H9 (cell line): ENCODE measurements at regions not wholly inside any gene's neighbourhood (a gene's known extent, or its start where the extent isn't known, plus 50 kb on each side); places are given as distances from the start of the nearest gene placed in this dataset.

ENCODE experiments used
- DNase-seq: peaks from one replicate; pipeline ENCODE4 v3.0.0-alpha.2; 2017
- H2AFZ ChIP-seq: one replicate; pipeline ENCODE4 v1.6.1; 2013; ENCODE audit warnings: mild to moderate bottlenecking, low read length, control low read depth, moderate library complexity
- H2AK5ac ChIP-seq: 2 replicates; pipeline ENCODE4 v1.6.1; 2013; ENCODE audit warnings: low read length, control low read depth, mixed read lengths; ENCODE audit not compliant: insufficient read length
- H2BK120ac ChIP-seq: one replicate; pipeline ENCODE4 v1.6.1; 2013; ENCODE audit warnings: low read depth, mild to moderate bottlenecking, low read length, control low read depth, inconsistent platforms; ENCODE audit not compliant: poor library complexity, severe bottlenecking
- H2BK12ac ChIP-seq: 2 replicates; pipeline ENCODE4 v1.6.1; 2013; ENCODE audit warnings: low read length, control low read depth, mixed read lengths, low read depth; ENCODE audit not compliant: insufficient read length
- H2BK15ac ChIP-seq: 2 replicates; pipeline ENCODE4 v1.6.1; 2013; ENCODE audit warnings: low read depth, low read length, control low read depth
- H2BK20ac ChIP-seq: one replicate; pipeline ENCODE4 v1.6.1; 2013; ENCODE audit warnings: low read depth, mild to moderate bottlenecking, low read length, control low read depth, inconsistent platforms; ENCODE audit not compliant: poor library complexity, severe bottlenecking
- H2BK5ac ChIP-seq: 2 replicates; pipeline ENCODE4 v1.6.1; 2013; ENCODE audit warnings: low read length, control low read depth, mixed read lengths; ENCODE audit not compliant: insufficient read length
- H3K14ac ChIP-seq: 2 replicates; pipeline ENCODE4 v1.6.1; 2013; ENCODE audit warnings: low read length, control low read depth; ENCODE audit not compliant: insufficient read depth
- H3K18ac ChIP-seq: 2 replicates; pipeline ENCODE4 v1.6.1; 2013; ENCODE audit warnings: low read depth, mild to moderate bottlenecking, mixed read lengths, low read length, control low read depth; ENCODE audit not compliant: insufficient read length
- H3K23ac ChIP-seq: 2 replicates; pipeline ENCODE4 v1.6.1; 2013; ENCODE audit warnings: low read length, control low read depth, mixed read lengths, low read depth; ENCODE audit not compliant: insufficient read length
- H3K23me2 ChIP-seq: 2 replicates; pipeline ENCODE4 v1.6.1; 2013; ENCODE audit warnings: low read depth, mild to moderate bottlenecking, mixed read lengths, low read length, control low read depth; ENCODE audit not compliant: insufficient read length, poor library complexity, severe bottlenecking
- H3K27ac ChIP-seq: 2 replicates; pipeline ENCODE4 v1.5.1; 2013; ENCODE audit warnings: low read length, control low read depth, mixed read lengths, low read depth; ENCODE audit not compliant: insufficient read length
- H3K27me3 ChIP-seq: 2 replicates; pipeline ENCODE4 v1.6.1; 2013; ENCODE audit warnings: low read length, control low read depth, inconsistent platforms; ENCODE audit not compliant: insufficient read depth
- H3K4ac ChIP-seq: 2 replicates; pipeline ENCODE4 v1.6.1; 2013; ENCODE audit warnings: low read depth, mild to moderate bottlenecking, control low read depth, inconsistent platforms, low read length, moderate library complexity
- H3K4me1 ChIP-seq: 2 replicates; pipeline ENCODE4 v1.6.1; 2013; ENCODE audit warnings: low read length, control low read depth, inconsistent platforms; ENCODE audit not compliant: insufficient read depth
- H3K4me2 ChIP-seq: 2 replicates; pipeline ENCODE4 v1.6.1; 2013; ENCODE audit warnings: low read length, control low read depth, mixed read lengths; ENCODE audit not compliant: insufficient read length, insufficient read depth
- H3K56ac ChIP-seq: 2 replicates; pipeline ENCODE4 v1.6.1; 2013; ENCODE audit warnings: low read depth, mild to moderate bottlenecking, mixed read lengths, low read length, control low read depth; ENCODE audit not compliant: insufficient read length
- H3K79me1 ChIP-seq: 2 replicates; pipeline ENCODE4 v1.6.1; 2013; ENCODE audit warnings: low read depth, mild to moderate bottlenecking, moderate library complexity, low read length, control low read depth, inconsistent platforms; ENCODE audit not compliant: insufficient read depth, poor library complexity, severe bottlenecking
- H3K79me2 ChIP-seq: 2 replicates; pipeline ENCODE4 v1.6.1; 2013; ENCODE audit warnings: low read length, control low read depth, inconsistent platforms; ENCODE audit not compliant: insufficient read depth
- H3K9ac ChIP-seq: 2 replicates; pipeline ENCODE4 v1.6.1; 2013; ENCODE audit warnings: low read length, control low read depth, mixed read lengths; ENCODE audit not compliant: insufficient read length; ENCODE audit errors: extremely low read depth
- H3K9me3 ChIP-seq: one replicate; pipeline ENCODE4 v1.6.1; 2013; ENCODE audit warnings: low read depth, low read length, inconsistent platforms; ENCODE audit not compliant: control insufficient read depth
- H3T11ph ChIP-seq: one replicate; pipeline ENCODE4 v1.6.1; 2013; ENCODE audit warnings: mild to moderate bottlenecking, low read length, control low read depth, inconsistent platforms
- H4K20me1 ChIP-seq: one replicate; pipeline ENCODE4 v1.6.1; 2013; ENCODE audit not compliant: control insufficient read depth, insufficient read length, insufficient read depth
- H4K5ac ChIP-seq: 2 replicates; pipeline ENCODE4 v1.6.1; 2013; ENCODE audit warnings: low read depth, mild to moderate bottlenecking, mixed read lengths, low read length, control low read depth; ENCODE audit not compliant: insufficient read length
- H4K8ac ChIP-seq: replicated peaks from 2 replicates; pipeline ENCODE4 v1.6.1; 2013; ENCODE audit warnings: low read length, control low read depth, mixed read lengths, low read depth; ENCODE audit not compliant: insufficient read length
- H4K91ac ChIP-seq: 2 replicates; pipeline ENCODE4 v1.6.1; 2013; ENCODE audit warnings: low read depth, mild to moderate bottlenecking, moderate library complexity, mixed read lengths, low read length, control low read depth; ENCODE audit not compliant: insufficient read length
- H3K27ac Mint-ChIP-seq, 3 experiments: 2 replicates in 2 of 3; 3 replicates in 1 of 3; pipeline ENCODE4 v1.8.0; 2020 to 2021; ENCODE audit warnings: mixed read lengths in 3 of 3, mild to moderate bottlenecking in 1 of 3, moderate library complexity in 1 of 3
- H3K27me3 Mint-ChIP-seq: 2 replicates; pipeline ENCODE4 v1.8.0; 2021; ENCODE audit warnings: low read depth, mild to moderate bottlenecking, moderate library complexity, mixed read lengths
- H3K36me3 Mint-ChIP-seq, 3 experiments: 2 replicates in 2 of 3; 3 replicates in 1 of 3; pipeline ENCODE4 v1.8.0; 2020 to 2021; ENCODE audit warnings: low read depth in 3 of 3, mixed read lengths in 3 of 3; ENCODE audit not compliant: insufficient read depth in 1 of 3
- H3K4me1 Mint-ChIP-seq, 2 experiments: 2 replicates each; pipeline ENCODE4 v1.8.0; 2020; ENCODE audit warnings: mixed read lengths in 2 of 2
- H3K4me3 Mint-ChIP-seq, 2 experiments: 2 replicates in 1 of 2; 3 replicates in 1 of 2; pipeline ENCODE4 v1.8.0; 2020 to 2021; ENCODE audit warnings: mild to moderate bottlenecking in 2 of 2, mixed read lengths in 2 of 2, moderate library complexity in 1 of 2
- H3K9me3 Mint-ChIP-seq, 2 experiments: 2 replicates in 1 of 2; 3 replicates in 1 of 2; pipeline ENCODE4 v1.8.0; 2020; ENCODE audit warnings: mild to moderate bottlenecking in 2 of 2, mixed read lengths in 2 of 2, moderate library complexity in 1 of 2
- WGBS: extraction: QIAGEN DNeasy Blood & Tissue Kit; methylation state at CpG from one replicate; pipeline ENCODE4 v1.1.7; 2013; ENCODE audit warnings: missing lambda C conversion rate, low lambda C conversion rate, mixed read lengths; ENCODE audit not compliant: insufficient read length; ENCODE audit errors: extremely low coverage; 5-methylcytosine and 5-hydroxymethylcytosine counted together
- TF ChIP-seq, protein P1 (sequence below): fragments of 200-600 bp; sonication (generic); conservative IDR thresholded peaks from 3 replicates; pipeline ENCODE4 v1.8.0; 2021; ENCODE audit warnings: antibody characterized with exemption, mild to moderate bottlenecking

DNA sequence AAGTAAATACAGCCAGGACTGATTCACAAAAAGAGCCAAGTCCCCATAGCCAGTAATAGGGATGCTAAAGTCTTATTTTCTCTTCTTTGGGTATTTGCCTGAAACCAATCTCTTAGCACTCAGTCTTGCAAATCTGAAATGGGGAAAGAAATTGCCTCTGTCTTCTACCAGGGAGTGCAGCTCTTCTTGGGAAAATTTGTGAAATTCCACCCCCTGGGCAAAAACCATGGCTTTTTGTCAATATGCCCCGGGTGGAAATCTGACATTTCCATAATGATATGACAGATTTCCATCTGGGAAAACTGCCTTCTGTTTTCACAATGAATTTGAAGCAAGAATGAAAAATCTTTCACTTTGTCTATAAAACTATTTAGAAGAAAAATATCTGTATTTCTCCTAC, 628.1 kb downstream of the BCL11A start:
- TF ChIP-seq, protein P1, sequence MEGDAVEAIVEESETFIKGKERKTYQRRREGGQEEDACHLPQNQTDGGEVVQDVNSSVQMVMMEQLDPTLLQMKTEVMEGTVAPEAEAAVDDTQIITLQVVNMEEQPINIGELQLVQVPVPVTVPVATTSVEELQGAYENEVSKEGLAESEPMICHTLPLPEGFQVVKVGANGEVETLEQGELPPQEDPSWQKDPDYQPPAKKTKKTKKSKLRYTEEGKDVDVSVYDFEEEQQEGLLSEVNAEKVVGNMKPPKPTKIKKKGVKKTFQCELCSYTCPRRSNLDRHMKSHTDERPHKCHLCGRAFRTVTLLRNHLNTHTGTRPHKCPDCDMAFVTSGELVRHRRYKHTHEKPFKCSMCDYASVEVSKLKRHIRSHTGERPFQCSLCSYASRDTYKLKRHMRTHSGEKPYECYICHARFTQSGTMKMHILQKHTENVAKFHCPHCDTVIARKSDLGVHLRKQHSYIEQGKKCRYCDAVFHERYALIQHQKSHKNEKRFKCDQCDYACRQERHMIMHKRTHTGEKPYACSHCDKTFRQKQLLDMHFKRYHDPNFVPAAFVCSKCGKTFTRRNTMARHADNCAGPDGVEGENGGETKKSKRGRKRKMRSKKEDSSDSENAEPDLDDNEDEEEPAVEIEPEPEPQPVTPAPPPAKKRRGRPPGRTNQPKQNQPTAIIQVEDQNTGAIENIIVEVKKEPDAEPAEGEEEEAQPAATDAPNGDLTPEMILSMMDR, result no peak
- no peaks in the 10 kb centered on the region; a peak in 1 of 7 replicates for H3K36me3 Mint-ChIP-seq

More for the DNA sequence above, 628.1 kb downstream of the BCL11A start:
- Histone ChIP-seq H3K79me1 (no peaks in the 10 kb centered on the region), H2BK15ac (no peak overlapping the region), H3K56ac (no peak overlapping the region), H3K18ac (no peak overlapping the region), H3K4ac (no peak overlapping the region), H2BK5ac (no peak overlapping the region), H3K23me2 (no peaks in the 10 kb centered on the region), H3K27me3 (no peaks in the 10 kb centered on the region), H4K20me1 (no peaks in the 10 kb centered on the region), H3K79me2 (no peaks in the 10 kb centered on the region), H3K9me3 (no peaks in the 10 kb centered on the region), H2AK5ac (no peak overlapping the region), H3T11ph (no peak overlapping the region), H4K5ac (no peak overlapping the region), H3K23ac (no peak overlapping the region), H3K14ac (no peak overlapping the region), H2BK120ac (no peak overlapping the region), H2BK20ac (no peak overlapping the region), H3K27ac (no peak overlapping the region), H2AFZ (no peak overlapping the region), H4K8ac (no peak overlapping the region), H3K9ac (no peak overlapping the region), H2BK12ac (no peak overlapping the region), H3K4me1 (no peaks in the 10 kb centered on the region; the same call in 1 of the 2 replicates), H3K4me2 (no peak overlapping the region), H4K91ac (no peak overlapping the region)
- H3K27me3 Mint-ChIP-seq, result no peaks in the 10 kb centered on the region; the same call in 1 of the 2 replicates
- H3K27ac Mint-ChIP-seq, result no peak overlapping the region
- H3K4me3 Mint-ChIP-seq, result no peak overlapping the region
- no peak for DNase-seq
- H3K9me3 Mint-ChIP-seq, result no peaks in the 10 kb centered on the region
- WGBS, result no CpG with 5 or more reads among the region's 1 CpG
- H3K4me1 Mint-ChIP-seq, result peaks cover under 1 to 3% of the 10 kb centered on the region in 2 experiments
